ENCODE measurements at regions not wholly inside any gene's neighbourhood (a gene's known extent, or its start where the extent isn't known, plus 50 kb on each side); places are given as distances from the start of the nearest gene placed in this dataset.
A peak's percentile ranks its signal among the peaks of the same experiment; 100 is the strongest.

DNA sequence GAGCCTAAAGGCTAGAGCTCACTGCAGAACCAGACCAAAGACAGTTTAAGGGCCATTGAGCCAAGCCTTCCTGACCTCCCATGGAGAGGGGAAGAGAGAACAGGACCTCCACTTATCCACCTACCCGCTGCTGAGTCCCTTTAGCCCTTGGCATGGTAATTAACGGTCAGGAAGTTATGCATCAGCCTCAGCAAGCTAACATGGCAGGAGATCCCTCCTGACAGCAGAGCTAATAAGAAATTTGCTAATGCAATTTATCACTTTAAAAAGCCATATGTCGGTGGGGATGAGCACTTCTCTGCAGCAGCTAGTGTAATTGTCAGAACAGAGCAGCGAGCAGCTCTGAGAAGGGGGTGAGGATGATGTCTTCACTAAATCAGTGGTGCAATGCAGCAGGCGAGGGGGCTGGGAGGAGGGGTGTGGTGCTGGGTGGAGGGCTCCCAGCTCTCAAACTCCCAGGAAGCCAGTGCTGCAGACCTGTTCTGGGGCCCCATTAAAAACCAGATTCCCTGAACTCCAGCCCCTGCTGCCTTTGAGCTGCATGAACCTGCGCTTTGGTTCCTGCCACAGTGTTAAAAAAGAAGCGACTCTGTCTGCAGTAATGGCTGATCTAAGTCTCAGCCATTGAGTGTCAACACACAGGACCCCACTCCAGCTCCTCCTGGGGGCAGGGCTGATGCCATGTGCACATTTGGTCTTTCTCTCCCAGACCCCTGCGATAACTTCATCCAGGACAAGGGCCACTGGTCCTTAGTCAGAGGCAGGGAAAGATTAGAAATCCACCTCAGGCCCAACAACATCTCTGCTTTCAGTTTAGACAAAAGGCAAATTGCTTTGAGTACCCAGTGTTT is 63.0 kb upstream of the CALM2 start:
- Histone ChIP-seq H3K4me1 (peaks cover 0 to 22% (median 7%) of the 10 kb centered on the region in 4 donors), H3K4me3 (no peak overlapping the region), H3K36me3 (no peaks in the 10 kb centered on the region), H3K27me3 (no peaks in the 10 kb centered on the region), H3K27ac (no peak overlapping the region), H3K9me3 (no peaks in the 10 kb centered on the region)
- WGBS, 2 donors, result 83 to 84% methylated on average over 8 of the region's 8 CpGs
- TF ChIP-seq POLR2A (IDR thresholded peaks at IDR 0.05), result no peak
- TF ChIP-seq EP300 (IDR thresholded peaks at IDR 0.05), result no peak
- TF ChIP-seq CTCF (IDR thresholded peaks at IDR 0.05), result no peak
- DNase-seq (ENCODE audit: low spot score in 2 of 2), result no peak

GRCh38 chr2:47238638-47239037 is 62.3 kb upstream of the CALM2 start:
- Histone ChIP-seq H3K27me3 (no peaks in the 10 kb centered on the region), H3K27ac (no peak overlapping the region), H3K9me3 (no peaks in the 10 kb centered on the region), H3K4me3 (no peak overlapping the region), H3K4me1 (peaks cover 0 to 22% (median 7%) of the 10 kb centered on the region in 4 donors), H3K36me3 (no peaks in the 10 kb centered on the region)
- no peak for DNase-seq (ENCODE audit: low spot score in 2 of 2)
- WGBS, 2 donors, result 79 to 90% methylated on average over 1 of the region's 1 CpG
- TF ChIP-seq CTCF (IDR thresholded peaks at IDR 0.05) (no peak), EP300 (IDR thresholded peaks at IDR 0.05) (no peak), POLR2A (IDR thresholded peaks at IDR 0.05) (no peak)

DNA sequence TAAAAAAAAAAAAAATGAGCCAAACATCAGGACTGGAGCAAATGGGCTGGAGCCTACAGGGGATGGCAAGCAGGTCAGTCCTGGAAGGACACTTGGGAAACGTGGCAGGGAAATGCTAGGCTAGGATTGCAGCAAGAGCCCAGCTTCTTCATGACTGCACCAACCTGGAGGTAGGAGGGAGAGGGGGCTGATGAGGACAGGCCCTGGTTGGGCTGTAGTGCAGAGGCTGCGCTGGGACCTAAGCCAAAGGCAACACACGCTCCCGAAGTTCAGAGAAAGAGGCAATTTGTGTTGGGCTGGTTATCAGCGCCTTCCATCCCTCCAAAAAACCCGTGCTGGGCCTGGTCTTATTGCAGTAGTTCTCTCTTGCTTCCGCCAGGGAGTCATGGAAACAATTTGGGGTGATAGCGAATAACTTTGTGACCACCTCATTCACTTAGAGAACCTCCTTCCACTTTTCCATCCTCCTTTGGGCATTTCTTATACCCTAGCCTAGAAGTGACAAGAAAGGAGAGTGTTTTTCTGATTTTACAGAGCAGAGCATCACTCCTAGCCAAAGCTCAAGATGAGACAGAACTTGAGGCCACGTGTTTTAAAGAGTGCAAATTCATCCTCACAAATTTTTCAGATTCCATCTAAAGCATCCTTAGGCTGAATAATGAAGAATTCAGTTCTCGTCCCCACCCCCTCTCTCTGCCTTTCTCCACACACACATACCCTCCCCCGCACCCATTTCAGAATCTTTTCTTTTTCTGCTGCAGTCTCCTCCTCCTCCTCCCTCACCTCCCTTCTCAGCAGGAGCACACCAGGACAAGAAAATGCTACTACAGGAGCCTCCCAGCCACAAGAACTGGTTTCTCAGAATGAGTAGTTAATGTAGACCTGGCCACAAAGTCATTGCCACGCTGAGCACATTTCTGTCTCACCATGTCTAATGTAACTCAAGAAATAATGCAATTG is 61.3 kb upstream of the CALM2 start:
- Histone ChIP-seq H3K9me3 (no peaks in the 10 kb centered on the region), H3K27me3 (no peaks in the 10 kb centered on the region), H3K36me3 (no peaks in the 10 kb centered on the region), H3K4me3 (no peak overlapping the region), H3K4me1 (peaks cover 0 to 22% (median 7%) of the 10 kb centered on the region in 4 donors), H3K27ac (no peak overlapping the region)
- 39 to 58% methylated on average over 12 of the region's 12 CpGs for WGBS, 2 donors
- peak in 1 of 5 experiments; percentile 13 for TF ChIP-seq CTCF (IDR thresholded peaks at IDR 0.05)
- TF ChIP-seq POLR2A (IDR thresholded peaks at IDR 0.05), result no peak
- peak; percentile 17 to 26 for DNase-seq (ENCODE audit: low spot score in 2 of 2)

DNA sequence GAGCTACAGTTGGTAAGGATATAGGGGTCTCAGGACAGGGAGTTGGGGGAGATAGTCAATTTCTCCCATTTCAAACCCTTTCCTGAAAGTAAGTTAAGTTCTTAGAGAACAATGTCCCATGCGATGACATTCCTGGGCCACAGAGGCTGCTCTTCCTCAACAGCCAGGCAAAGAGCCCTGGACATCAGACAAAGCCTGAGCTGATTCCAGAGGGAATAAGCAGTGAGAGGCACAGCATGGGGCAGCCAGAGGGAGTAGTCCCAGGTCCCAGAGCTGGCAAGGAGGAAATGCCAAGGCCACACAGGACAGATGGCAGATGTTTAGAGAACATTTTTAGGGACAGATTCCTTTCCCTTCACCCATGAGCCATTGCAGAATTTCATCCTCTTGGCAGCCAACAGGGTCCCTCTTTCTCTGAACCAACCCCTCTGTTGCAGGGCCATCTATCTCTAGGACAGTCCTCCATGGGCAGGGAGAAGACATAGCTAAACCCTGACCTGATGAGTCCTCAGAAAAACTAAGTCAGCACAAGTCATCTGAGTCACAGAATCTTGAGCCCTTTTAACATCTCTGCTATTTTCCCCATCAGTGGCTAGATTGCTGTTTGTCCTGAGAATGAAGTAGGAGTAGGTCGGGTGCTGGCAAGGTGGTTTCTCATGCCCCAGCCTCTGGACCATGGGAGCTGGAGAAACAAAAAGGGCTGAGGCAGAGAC is 60.3 kb upstream of the CALM2 start:
- Histone ChIP-seq H3K4me3 (no peak overlapping the region), H3K36me3 (no peaks in the 10 kb centered on the region), H3K27ac (no peak overlapping the region), H3K9me3 (no peaks in the 10 kb centered on the region), H3K4me1 (peaks cover 0 to 22% (median 7%) of the 10 kb centered on the region in 4 donors), H3K27me3 (no peaks in the 10 kb centered on the region)
- TF ChIP-seq POLR2A (IDR thresholded peaks at IDR 0.05), result no peak
- no peak for TF ChIP-seq EP300 (IDR thresholded peaks at IDR 0.05)
- no peak for TF ChIP-seq CTCF (IDR thresholded peaks at IDR 0.05)
- DNase-seq (ENCODE audit: low spot score in 2 of 2), result no peak
- 76 to 94% methylated on average over 2 of the region's 2 CpGs for WGBS, 2 donors
